HG03139 (cell line): ENCODE measurements at regions not wholly inside any gene's neighbourhood (a gene's known extent, or its start where the extent isn't known, plus 50 kb on each side); places are given as distances from the start of the nearest gene placed in this dataset.

Source experiments
- ATAC-seq: cut with Tn5 transposase; IDR thresholded peaks from one replicate; pipeline ENCODE4 v1.9.1; 2021; ENCODE audit not compliant: unreplicated experiment

- no peak for ATAC-seq
These were observed 606.7 kb downstream of the STIM2 start for GRCh38 chr4:27467351-27467750.

GRCh38 chr4:27472364-27472763, 611.7 kb downstream of the STIM2 start:
- no peak for ATAC-seq

GRCh38 chr4:27474691-27475090, 614.0 kb downstream of the STIM2 start:
- ATAC-seq, result no peak

GRCh38 chr4:27484216-27484615, 623.6 kb downstream of the STIM2 start:
- no peak for ATAC-seq

GRCh38 chr4:27490315-27490714, 629.7 kb downstream of the STIM2 start:
- ATAC-seq, result no peak

- no peak for ATAC-seq
These were observed 630.1 kb downstream of the STIM2 start for GRCh38 chr4:27490766-27491165.

GRCh38 chr4:27506401-27506800, 645.8 kb downstream of the STIM2 start:
- no peak for ATAC-seq

- ATAC-seq, result no peak
These were observed 654.1 kb downstream of the STIM2 start for GRCh38 chr4:27514711-27515110.

- no peak for ATAC-seq
These were observed 654.5 kb downstream of the STIM2 start for GRCh38 chr4:27515140-27515539.

GRCh38 chr4:27518876-27519275, 658.2 kb downstream of the STIM2 start:
- ATAC-seq, result no peak

- ATAC-seq, result no peak
These were observed 663.6 kb downstream of the STIM2 start for GRCh38 chr4:27524224-27524623.

- no peak for ATAC-seq
These were observed 673.8 kb downstream of the STIM2 start for GRCh38 chr4:27534488-27534887.

GRCh38 chr4:27568236-27568951, 707.8 kb downstream of the STIM2 start:
- ATAC-seq, result no peak

- ATAC-seq, result no peak
These were observed 708.3 kb downstream of the STIM2 start for GRCh38 chr4:27568952-27569319.

- ATAC-seq, result no peak
These were observed 714.1 kb downstream of the STIM2 start for GRCh38 chr4:27574743-27575142.

- ATAC-seq, result no peak
These were observed 717.3 kb downstream of the STIM2 start for GRCh38 chr4:27577951-27578350.

GRCh38 chr4:27592738-27593137, 732.1 kb downstream of the STIM2 start:
- no peak for ATAC-seq

- ATAC-seq, result no peak
These were observed 734.3 kb downstream of the STIM2 start for GRCh38 chr4:27594922-27595321.

- ATAC-seq, result no peak
These were observed 735.1 kb downstream of the STIM2 start for GRCh38 chr4:27595571-27596360.

GRCh38 chr4:27602172-27602571, 741.5 kb downstream of the STIM2 start:
- no peak for ATAC-seq

GRCh38 chr4:27604692-27605091, 744.1 kb downstream of the STIM2 start:
- no peak for ATAC-seq

GRCh38 chr4:27616166-27616565, 755.5 kb downstream of the STIM2 start:
- no peak for ATAC-seq

GRCh38 chr4:27619435-27619834, 758.8 kb downstream of the STIM2 start:
- no peak for ATAC-seq
